ENCODE measurements at regions not wholly inside any gene's neighbourhood (a gene's known extent, or its start where the extent isn't known, plus 50 kb on each side); places are given as distances from the start of the nearest gene placed in this dataset.
A peak's percentile ranks its signal among the peaks of the same experiment; 100 is the strongest.

GRCh38 chr13:107459430-107459829 lies 755.9 kb downstream of the LIG4 start (continued):
- no peak for TF ChIP-seq ZNF512 (CRISPR knock-in tag; IDR thresholded peaks at IDR 0.05; ENCODE audit: borderline replicate concordance)

GRCh38 chr13:107458269-107458668 lies 757.1 kb downstream of the LIG4 start:
- peak overlapping the region; percentile 47 for H3K27ac Mint-ChIP-seq
- CTCF ChIA-PET, result no interaction called here
- no peak for DNase-seq (ENCODE audit: low spot score)
- no peaks in the 10 kb centered on the region for H3K27me3 Mint-ChIP-seq (ENCODE audit: low read depth)
- H3K9me3 Mint-ChIP-seq, result peaks cover 25% of the 10 kb centered on the region
- H3K4me1 Mint-ChIP-seq, result peaks cover 13% of the 10 kb centered on the region
- no peak for TF ChIP-seq ZNF138 (CRISPR knock-in tag; conservative IDR thresholded peaks at IDR 0.05)
- no peak for TF ChIP-seq NR2C2 (CRISPR knock-in tag; IDR thresholded peaks at IDR 0.05)
- no peak for TF ChIP-seq IRF2 (CRISPR knock-in tag; IDR thresholded peaks at IDR 0.05; ENCODE audit: borderline replicate concordance, low read depth)
- no peak for TF ChIP-seq TEAD4 (CRISPR knock-in tag; IDR thresholded peaks at IDR 0.05)
- TF ChIP-seq NFATC4 (CRISPR knock-in tag; IDR thresholded peaks at IDR 0.05), result no peak
- TF ChIP-seq USF2 (CRISPR knock-in tag; IDR thresholded peaks at IDR 0.05), result no peak
- no peak for ATAC-seq
- POLR2A ChIA-PET, result no interaction called here
- no peak overlapping the region for H3K4me3 Mint-ChIP-seq
- H3K36me3 Mint-ChIP-seq, result peaks cover 13% of the 10 kb centered on the region

GRCh38 chr13:107457686-107458085 lies 757.6 kb downstream of the LIG4 start:
- no peak for DNase-seq (ENCODE audit: low spot score)
- H3K4me1 Mint-ChIP-seq, result peaks cover 13% of the 10 kb centered on the region
- ChIA-PET POLR2A (no interaction called here), CTCF (no interaction called here)
- peaks cover 31% of the 10 kb centered on the region for H3K9me3 Mint-ChIP-seq
- no peak overlapping the region for H3K4me3 Mint-ChIP-seq
- no peaks in the 10 kb centered on the region for H3K27me3 Mint-ChIP-seq (ENCODE audit: low read depth)
- H3K27ac Mint-ChIP-seq, result peak overlapping the region; percentile 8; the same call in 1 of the 2 replicates
- H3K36me3 Mint-ChIP-seq, result peaks cover 17% of the 10 kb centered on the region
- ATAC-seq, result no peak
- TF ChIP-seq ZNF219 (CRISPR knock-in tag; IDR thresholded peaks at IDR 0.05; ENCODE audit: borderline replicate concordance) (no peak), ZBTB21 (CRISPR knock-in tag; IDR thresholded peaks at IDR 0.05; ENCODE audit: borderline replicate concordance) (no peak), CREB1 (CRISPR knock-in tag; IDR thresholded peaks at IDR 0.05) (no peak), ATF2 (CRISPR knock-in tag; IDR thresholded peaks at IDR 0.05; ENCODE audit: borderline replicate concordance, low read depth) (no peak), ARID4B (CRISPR knock-in tag; IDR thresholded peaks at IDR 0.05; ENCODE audit: borderline replicate concordance) (no peak), PRRX2 (CRISPR knock-in tag; IDR thresholded peaks at IDR 0.05) (no peak), MAX (CRISPR knock-in tag; IDR thresholded peaks at IDR 0.05) (no peak), ESRRA (CRISPR knock-in tag; IDR thresholded peaks at IDR 0.05; ENCODE audit: borderline replicate concordance) (no peak), ZNF532 (CRISPR knock-in tag; IDR thresholded peaks at IDR 0.05; ENCODE audit: borderline replicate concordance) (no peak), ZNF317 (CRISPR knock-in tag; IDR thresholded peaks at IDR 0.05; ENCODE audit: borderline replicate concordance, low read depth) (no peak), IRF1 (CRISPR knock-in tag; IDR thresholded peaks at IDR 0.05) (no peak), ZNF512 (CRISPR knock-in tag; IDR thresholded peaks at IDR 0.05; ENCODE audit: borderline replicate concordance) (no peak)
